ENCODE measurements at regions not wholly inside any gene's neighbourhood (a gene's known extent, or its start where the extent isn't known, plus 50 kb on each side); places are given as distances from the start of the nearest gene placed in this dataset.

DNA sequence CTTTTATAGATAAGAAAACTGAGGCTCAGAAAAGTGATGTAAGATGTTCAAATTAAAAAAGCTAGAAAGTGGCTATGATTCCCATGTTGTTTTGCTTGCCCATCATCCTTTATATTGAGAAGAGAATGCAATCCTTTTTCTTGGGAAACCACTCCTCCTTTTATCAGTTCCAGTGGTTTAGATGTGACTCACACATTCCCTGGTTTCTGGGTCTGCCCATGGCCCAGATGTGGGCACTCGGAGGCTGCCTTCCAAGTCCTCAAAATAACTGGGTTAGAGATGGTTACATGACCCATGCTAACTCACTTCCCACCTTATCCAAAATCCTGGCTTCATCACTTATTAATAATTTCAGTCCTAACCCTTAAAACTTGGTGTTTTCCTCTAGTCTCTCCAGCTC lies 550.0 kb downstream of the MDFIC start:
- TF ChIP-seq, protein P1, sequence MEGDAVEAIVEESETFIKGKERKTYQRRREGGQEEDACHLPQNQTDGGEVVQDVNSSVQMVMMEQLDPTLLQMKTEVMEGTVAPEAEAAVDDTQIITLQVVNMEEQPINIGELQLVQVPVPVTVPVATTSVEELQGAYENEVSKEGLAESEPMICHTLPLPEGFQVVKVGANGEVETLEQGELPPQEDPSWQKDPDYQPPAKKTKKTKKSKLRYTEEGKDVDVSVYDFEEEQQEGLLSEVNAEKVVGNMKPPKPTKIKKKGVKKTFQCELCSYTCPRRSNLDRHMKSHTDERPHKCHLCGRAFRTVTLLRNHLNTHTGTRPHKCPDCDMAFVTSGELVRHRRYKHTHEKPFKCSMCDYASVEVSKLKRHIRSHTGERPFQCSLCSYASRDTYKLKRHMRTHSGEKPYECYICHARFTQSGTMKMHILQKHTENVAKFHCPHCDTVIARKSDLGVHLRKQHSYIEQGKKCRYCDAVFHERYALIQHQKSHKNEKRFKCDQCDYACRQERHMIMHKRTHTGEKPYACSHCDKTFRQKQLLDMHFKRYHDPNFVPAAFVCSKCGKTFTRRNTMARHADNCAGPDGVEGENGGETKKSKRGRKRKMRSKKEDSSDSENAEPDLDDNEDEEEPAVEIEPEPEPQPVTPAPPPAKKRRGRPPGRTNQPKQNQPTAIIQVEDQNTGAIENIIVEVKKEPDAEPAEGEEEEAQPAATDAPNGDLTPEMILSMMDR (IDR thresholded peaks at IDR 0.05), result no peak
- TF ChIP-seq POLR2A (IDR thresholded peaks at IDR 0.05), result no peak

Measured in right lobe of liver (tissue), 4 donors.